MM.1S (cell line): ENCODE measurements at regions not wholly inside any gene's neighbourhood (a gene's known extent, or its start where the extent isn't known, plus 50 kb on each side); places are given as distances from the start of the nearest gene placed in this dataset.

Experiments
- DNase-seq: peaks from one replicate; pipeline ENCODE4 v3.0.0-alpha.2; 2015
- H2AFZ ChIP-seq: fragments of 300-600 bp; sonication (generic); 2 replicates; pipeline ENCODE4 v1.6.0; 2016; ENCODE audit warnings: antibody characterized with exemption, low read length
- H3F3A ChIP-seq: fragments of 300-600 bp; sonication (generic); 2 replicates; pipeline ENCODE4 v1.6.1; 2016; ENCODE audit warnings: mild to moderate bottlenecking, antibody characterized with exemption, low read length, moderate library complexity, mixed read lengths; ENCODE audit not compliant: insufficient read depth
- H3K27ac ChIP-seq: fragments of 300-600 bp; sonication (generic); 2 replicates; pipeline ENCODE4 v1.5.1; 2016; ENCODE audit warnings: mild to moderate bottlenecking, low read length
- H3K27me3 ChIP-seq: fragments of 300-600 bp; sonication (generic); replicated peaks from 2 replicates; pipeline ENCODE4 v1.6.0; 2016; ENCODE audit warnings: low read length; ENCODE audit not compliant: insufficient read depth
- H3K36me3 ChIP-seq: fragments of 300-600 bp; sonication (generic); replicated peaks from 2 replicates; pipeline ENCODE4 v1.6.1; 2016; ENCODE audit warnings: mild to moderate bottlenecking, low read length, mixed read lengths; ENCODE audit not compliant: insufficient read depth
- H3K4me1 ChIP-seq: fragments of 300-600 bp; sonication (generic); 2 replicates; pipeline ENCODE4 v1.6.1; 2016; ENCODE audit warnings: low read length, mixed read lengths
- H3K4me2 ChIP-seq: fragments of 300-600 bp; sonication (generic); 2 replicates; pipeline ENCODE4 v1.6.0; 2016; ENCODE audit warnings: low read depth, low read length
- H3K4me3 ChIP-seq: fragments of 300-600 bp; sonication (generic); 2 replicates; pipeline ENCODE4 v1.5.1; 2016; ENCODE audit warnings: low read length, mixed read lengths
- H3K79me2 ChIP-seq: fragments of 300-600 bp; sonication (generic); 2 replicates; pipeline ENCODE4 v1.6.1; 2016; ENCODE audit warnings: mixed run types, low read length, mixed read lengths
- H3K9ac ChIP-seq: fragments of 300-600 bp; sonication (generic); 2 replicates; pipeline ENCODE4 v1.6.1; 2016; ENCODE audit warnings: low read length, mixed read lengths
- H3K9me2 ChIP-seq: fragments of 300-600 bp; sonication (generic); replicated peaks from 2 replicates; pipeline ENCODE4 v1.6.1; 2016; ENCODE audit warnings: mild to moderate bottlenecking, low read length, mixed read lengths; ENCODE audit not compliant: insufficient read depth
- H3K9me3 ChIP-seq: fragments of 300-600 bp; sonication (generic); replicated peaks from 2 replicates; pipeline ENCODE4 v1.6.1; 2016; ENCODE audit warnings: mild to moderate bottlenecking, low read length, mixed read lengths; ENCODE audit not compliant: insufficient read depth
- H4K20me1 ChIP-seq: fragments of 300-600 bp; sonication (generic); 2 replicates; pipeline ENCODE4 v1.6.1; 2016; ENCODE audit warnings: mild to moderate bottlenecking, low read length, moderate library complexity, mixed read lengths; ENCODE audit not compliant: insufficient read depth
- EZH2 ChIP-seq: fragments of 300-600 bp; sonication (generic); optimal IDR thresholded peaks from 2 replicates; pipeline ENCODE3; 2017; ENCODE audit warnings: low read depth, mild to moderate bottlenecking, antibody characterized with exemption, low read length, mixed read lengths
- EZH2phosphoT487 ChIP-seq: fragments of 300-600 bp; sonication (generic); IDR thresholded peaks from 2 replicates; pipeline ENCODE4 v1.6.1; 2018; ENCODE audit warnings: antibody characterized with exemption, low read length
- TF ChIP-seq, protein P1 (sequence below): fragments of 300-600 bp; sonication (generic); IDR thresholded peaks from 2 replicates; pipeline ENCODE4 v1.5.1; 2016; ENCODE audit warnings: antibody characterized with exemption, low read length, mixed read lengths

DNA sequence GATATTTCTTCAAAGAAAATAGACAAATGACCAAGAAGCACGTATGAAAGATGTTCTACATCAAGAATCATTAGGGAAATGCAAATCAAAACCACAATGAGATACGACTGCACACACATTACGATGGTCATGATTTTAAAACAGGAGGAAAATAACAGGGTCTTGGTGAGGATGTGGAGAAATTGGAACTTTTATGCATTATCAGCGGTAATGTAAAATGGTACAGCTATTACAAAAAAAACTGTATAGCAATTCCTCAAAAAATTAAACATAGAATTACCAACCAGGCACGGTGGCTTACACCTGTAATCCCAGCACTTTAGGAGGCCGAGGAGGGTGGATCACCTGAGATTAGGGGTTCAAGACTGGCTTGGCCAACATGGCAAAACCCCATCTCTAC lies 178.8 kb upstream of the NEBL start:
- no peaks in the 10 kb centered on the region for H3K4me1 ChIP-seq
- no peaks in the 10 kb centered on the region for H3K79me2 ChIP-seq
- no peak overlapping the region for H3K9ac ChIP-seq
- TF ChIP-seq, protein P1, sequence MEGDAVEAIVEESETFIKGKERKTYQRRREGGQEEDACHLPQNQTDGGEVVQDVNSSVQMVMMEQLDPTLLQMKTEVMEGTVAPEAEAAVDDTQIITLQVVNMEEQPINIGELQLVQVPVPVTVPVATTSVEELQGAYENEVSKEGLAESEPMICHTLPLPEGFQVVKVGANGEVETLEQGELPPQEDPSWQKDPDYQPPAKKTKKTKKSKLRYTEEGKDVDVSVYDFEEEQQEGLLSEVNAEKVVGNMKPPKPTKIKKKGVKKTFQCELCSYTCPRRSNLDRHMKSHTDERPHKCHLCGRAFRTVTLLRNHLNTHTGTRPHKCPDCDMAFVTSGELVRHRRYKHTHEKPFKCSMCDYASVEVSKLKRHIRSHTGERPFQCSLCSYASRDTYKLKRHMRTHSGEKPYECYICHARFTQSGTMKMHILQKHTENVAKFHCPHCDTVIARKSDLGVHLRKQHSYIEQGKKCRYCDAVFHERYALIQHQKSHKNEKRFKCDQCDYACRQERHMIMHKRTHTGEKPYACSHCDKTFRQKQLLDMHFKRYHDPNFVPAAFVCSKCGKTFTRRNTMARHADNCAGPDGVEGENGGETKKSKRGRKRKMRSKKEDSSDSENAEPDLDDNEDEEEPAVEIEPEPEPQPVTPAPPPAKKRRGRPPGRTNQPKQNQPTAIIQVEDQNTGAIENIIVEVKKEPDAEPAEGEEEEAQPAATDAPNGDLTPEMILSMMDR: no peak
- TF ChIP-seq EZH2phosphoT487 (no peak), EZH2 (no peak)
- no peak overlapping the region for H3K27ac ChIP-seq
- H3F3A ChIP-seq: no peaks in the 10 kb centered on the region
- no peaks in the 10 kb centered on the region for H3K36me3 ChIP-seq
- H4K20me1 ChIP-seq: no peaks in the 10 kb centered on the region
- H2AFZ ChIP-seq: no peak overlapping the region
- H3K4me2 ChIP-seq: no peak overlapping the region
- no peaks in the 10 kb centered on the region for H3K27me3 ChIP-seq
- no peak overlapping the region for H3K4me3 ChIP-seq
- no peaks in the 10 kb centered on the region for H3K9me2 ChIP-seq
- no peaks in the 10 kb centered on the region for H3K9me3 ChIP-seq
- no peak for DNase-seq

DNA sequence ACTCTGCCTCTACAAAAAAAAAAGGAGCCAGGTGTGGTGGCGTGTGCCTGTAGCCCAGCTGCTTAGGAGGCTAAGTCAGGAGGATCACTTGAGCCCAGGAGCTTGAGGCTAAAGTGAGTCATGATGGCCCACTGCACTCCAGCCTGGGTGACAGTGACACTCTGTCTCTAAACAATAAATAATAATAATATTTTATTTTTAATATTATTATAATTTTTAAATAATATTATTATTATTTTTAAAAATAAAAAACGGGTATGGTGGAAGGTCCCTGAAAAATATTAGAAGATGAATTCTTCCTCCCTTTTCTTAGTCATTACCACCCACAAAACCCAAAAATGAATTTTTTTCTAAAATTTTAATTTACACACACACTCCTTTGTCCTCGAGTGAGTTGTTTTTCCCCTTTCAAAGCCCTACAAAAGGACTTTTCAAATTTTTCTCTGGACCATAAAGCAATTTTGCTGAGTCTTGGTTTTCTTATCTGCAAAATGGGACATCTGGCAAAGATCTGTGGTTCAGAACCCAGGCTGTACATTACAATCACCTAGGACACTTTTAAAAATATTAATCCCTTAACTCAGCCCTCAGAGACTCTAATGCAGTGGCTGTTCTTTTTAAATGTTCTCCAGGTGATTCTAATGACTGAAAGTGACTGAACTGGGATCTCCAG lies 174.0 kb upstream of the NEBL start:
- no peaks in the 10 kb centered on the region for H3K9me2 ChIP-seq
- H3K27ac ChIP-seq: no peak overlapping the region

DNA sequence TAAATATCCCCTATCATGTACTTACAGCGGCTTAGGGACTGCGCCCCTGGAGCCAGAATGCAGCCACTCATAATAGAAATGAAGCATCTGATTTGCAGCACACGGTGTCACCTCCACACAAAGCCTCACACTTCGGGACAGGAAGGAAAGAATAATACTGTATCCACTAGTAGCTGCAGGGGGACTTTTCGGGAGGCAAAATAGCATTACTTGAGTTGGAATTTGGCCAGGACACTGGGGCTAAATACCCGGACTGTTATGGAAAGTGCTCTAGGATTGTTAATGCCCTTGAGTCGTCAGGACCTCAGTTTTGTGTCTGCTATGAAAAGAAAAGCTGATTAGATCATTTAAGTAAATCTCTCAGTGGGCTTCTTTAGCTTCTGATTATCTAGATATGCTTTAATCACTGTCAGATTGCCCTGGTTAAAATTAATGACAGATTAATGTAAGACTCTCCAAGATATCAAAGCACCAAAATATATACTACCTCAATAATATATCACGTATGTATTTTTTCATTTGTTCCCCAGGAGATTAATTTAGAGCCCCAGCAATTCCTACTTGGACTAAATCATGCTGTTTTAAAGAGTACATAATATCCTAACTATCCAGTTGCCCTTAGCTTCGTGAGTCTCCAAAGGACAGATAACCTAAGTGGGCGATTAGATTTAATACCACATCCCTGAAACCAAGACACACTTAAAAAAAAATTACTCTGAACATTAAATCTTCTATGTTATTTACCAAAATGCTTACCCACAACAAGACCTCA lies 173.0 kb upstream of the NEBL start:
- Histone ChIP-seq H3K9ac (no peak overlapping the region), H3K27me3 (no peaks in the 10 kb centered on the region), H3F3A (no peaks in the 10 kb centered on the region), H2AFZ (no peak overlapping the region), H3K79me2 (no peaks in the 10 kb centered on the region), H3K36me3 (no peaks in the 10 kb centered on the region), H3K9me2 (no peaks in the 10 kb centered on the region), H3K9me3 (no peaks in the 10 kb centered on the region), H3K4me1 (no peaks in the 10 kb centered on the region), H4K20me1 (no peaks in the 10 kb centered on the region), H3K4me3 (no peak overlapping the region), H3K4me2 (no peak overlapping the region), H3K27ac (no peak overlapping the region)
- TF ChIP-seq, protein P1: no peak
- no peak for TF ChIP-seq EZH2
- no peak for TF ChIP-seq EZH2phosphoT487
- no peak for DNase-seq

More for the DNA sequence above, 174.0 kb upstream of the NEBL start:
- DNase-seq: no peak
- no peaks in the 10 kb centered on the region for H3K9me3 ChIP-seq
- no peaks in the 10 kb centered on the region for H3K27me3 ChIP-seq
- H3K9ac ChIP-seq: no peak overlapping the region
- no peak overlapping the region for H3K4me3 ChIP-seq
- no peaks in the 10 kb centered on the region for H3K36me3 ChIP-seq
- no peaks in the 10 kb centered on the region for H3K4me1 ChIP-seq
- TF ChIP-seq, protein P1: no peak
- TF ChIP-seq EZH2phosphoT487 (no peak), EZH2 (no peak)
- no peaks in the 10 kb centered on the region for H3F3A ChIP-seq
- no peak overlapping the region for H3K4me2 ChIP-seq
- H2AFZ ChIP-seq: no peak overlapping the region
- no peaks in the 10 kb centered on the region for H4K20me1 ChIP-seq
- H3K79me2 ChIP-seq: no peaks in the 10 kb centered on the region
